GM12892 (cell line): ENCODE measurements at regions not wholly inside any gene's neighbourhood (a gene's known extent, or its start where the extent isn't known, plus 50 kb on each side); places are given as distances from the start of the nearest gene placed in this dataset.

Experiments
- POLR2A ChIP-seq: IDR thresholded peaks from 2 replicates; pipeline ENCODE4 v1.6.1; 2011; ENCODE audit warnings: low read depth, low read length, control low read depth
- POLR2AphosphoS5 ChIP-seq: IDR thresholded peaks from 2 replicates; pipeline ENCODE4 v1.6.1; 2011; ENCODE audit warnings: low read depth, low read length, control low read depth

GRCh38 chr1:22371408-22371807 lies 80.2 kb upstream of the ZBTB40 start:
- no peak for TF ChIP-seq POLR2A
- TF ChIP-seq POLR2AphosphoS5, result no peak
